ENCODE measurements at regions not wholly inside any gene's neighbourhood (a gene's known extent, or its start where the extent isn't known, plus 50 kb on each side); places are given as distances from the start of the nearest gene placed in this dataset.

- Mint-ChIP-seq H3K36me3 (ENCODE audit: unreplicated experiment) (no peaks in the 10 kb centered on the region), H3K27ac (ENCODE audit: unreplicated experiment) (no peak overlapping the region), H3K4me1 (ENCODE audit: low read depth, unreplicated experiment) (peaks cover 35% of the 10 kb centered on the region), H3K4me3 (ENCODE audit: unreplicated experiment) (no peak overlapping the region), H3K27me3 (ENCODE audit: unreplicated experiment) (no peaks in the 10 kb centered on the region), H3K9me3 (ENCODE audit: unreplicated experiment) (no peaks in the 10 kb centered on the region)
- TF ChIP-seq, protein P1, sequence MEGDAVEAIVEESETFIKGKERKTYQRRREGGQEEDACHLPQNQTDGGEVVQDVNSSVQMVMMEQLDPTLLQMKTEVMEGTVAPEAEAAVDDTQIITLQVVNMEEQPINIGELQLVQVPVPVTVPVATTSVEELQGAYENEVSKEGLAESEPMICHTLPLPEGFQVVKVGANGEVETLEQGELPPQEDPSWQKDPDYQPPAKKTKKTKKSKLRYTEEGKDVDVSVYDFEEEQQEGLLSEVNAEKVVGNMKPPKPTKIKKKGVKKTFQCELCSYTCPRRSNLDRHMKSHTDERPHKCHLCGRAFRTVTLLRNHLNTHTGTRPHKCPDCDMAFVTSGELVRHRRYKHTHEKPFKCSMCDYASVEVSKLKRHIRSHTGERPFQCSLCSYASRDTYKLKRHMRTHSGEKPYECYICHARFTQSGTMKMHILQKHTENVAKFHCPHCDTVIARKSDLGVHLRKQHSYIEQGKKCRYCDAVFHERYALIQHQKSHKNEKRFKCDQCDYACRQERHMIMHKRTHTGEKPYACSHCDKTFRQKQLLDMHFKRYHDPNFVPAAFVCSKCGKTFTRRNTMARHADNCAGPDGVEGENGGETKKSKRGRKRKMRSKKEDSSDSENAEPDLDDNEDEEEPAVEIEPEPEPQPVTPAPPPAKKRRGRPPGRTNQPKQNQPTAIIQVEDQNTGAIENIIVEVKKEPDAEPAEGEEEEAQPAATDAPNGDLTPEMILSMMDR (IDR thresholded peaks at IDR 0.05; ENCODE audit: partially characterized antibody, unreplicated experiment): no peak
- no peak for DNase-seq
Observed at GRCh38 chr14:34181338-34181737, 230.5 kb upstream of the EGLN3 start.

- Mint-ChIP-seq H3K4me1 (ENCODE audit: low read depth, unreplicated experiment) (peaks cover 37% of the 10 kb centered on the region), H3K27ac (ENCODE audit: unreplicated experiment) (no peak overlapping the region), H3K36me3 (ENCODE audit: unreplicated experiment) (no peaks in the 10 kb centered on the region), H3K27me3 (ENCODE audit: unreplicated experiment) (no peaks in the 10 kb centered on the region), H3K4me3 (ENCODE audit: unreplicated experiment) (no peak overlapping the region), H3K9me3 (ENCODE audit: unreplicated experiment) (no peaks in the 10 kb centered on the region)
- TF ChIP-seq, protein P1 (IDR thresholded peaks at IDR 0.05; ENCODE audit: partially characterized antibody, unreplicated experiment): no peak
- DNase-seq: no peak
Observed at GRCh38 chr14:34180869-34181268, 230.0 kb upstream of the EGLN3 start.

GRCh38 chr14:34180434-34180833, 229.6 kb upstream of the EGLN3 start:
- TF ChIP-seq, protein P1 (IDR thresholded peaks at IDR 0.05; ENCODE audit: partially characterized antibody, unreplicated experiment): no peak

DNA sequence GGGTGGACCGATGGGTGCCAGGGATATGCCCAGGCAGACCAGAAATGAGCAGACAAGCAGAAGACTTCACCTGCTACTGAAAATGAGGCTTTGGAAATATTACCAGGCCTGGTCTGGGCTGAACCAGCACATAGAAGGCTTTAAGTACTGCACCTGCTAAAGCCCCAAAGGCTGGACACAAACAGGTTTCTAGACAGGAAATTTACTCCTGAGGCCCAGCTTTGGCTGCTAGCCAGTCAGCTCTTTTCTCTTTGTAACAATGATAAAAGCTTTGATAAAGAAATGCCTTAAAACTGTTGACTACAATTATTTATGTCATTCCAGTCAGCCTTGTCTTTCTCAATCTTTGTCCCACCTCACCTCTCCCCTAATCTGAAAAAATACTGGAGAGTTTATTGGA, 228.9 kb upstream of the EGLN3 start:
- Mint-ChIP-seq H3K9me3 (ENCODE audit: unreplicated experiment) (no peaks in the 10 kb centered on the region), H3K27ac (ENCODE audit: unreplicated experiment) (no peak overlapping the region), H3K4me3 (ENCODE audit: unreplicated experiment) (no peak overlapping the region), H3K4me1 (ENCODE audit: low read depth, unreplicated experiment) (peaks cover 37% of the 10 kb centered on the region), H3K27me3 (ENCODE audit: unreplicated experiment) (no peaks in the 10 kb centered on the region), H3K36me3 (ENCODE audit: unreplicated experiment) (no peaks in the 10 kb centered on the region)
- TF ChIP-seq, protein P1 (IDR thresholded peaks at IDR 0.05; ENCODE audit: partially characterized antibody, unreplicated experiment): no peak
- no peak for DNase-seq

More at GRCh38 chr14:34180434-34180833, 229.6 kb upstream of the EGLN3 start:
- DNase-seq: no peak
- no peak overlapping the region for H3K4me3 Mint-ChIP-seq (ENCODE audit: unreplicated experiment)
- no peaks in the 10 kb centered on the region for H3K36me3 Mint-ChIP-seq (ENCODE audit: unreplicated experiment)
- H3K27ac Mint-ChIP-seq (ENCODE audit: unreplicated experiment): no peak overlapping the region
- no peaks in the 10 kb centered on the region for H3K9me3 Mint-ChIP-seq (ENCODE audit: unreplicated experiment)
- no peaks in the 10 kb centered on the region for H3K27me3 Mint-ChIP-seq (ENCODE audit: unreplicated experiment)
- H3K4me1 Mint-ChIP-seq (ENCODE audit: low read depth, unreplicated experiment): peaks cover 37% of the 10 kb centered on the region

GRCh38 chr14:34177466-34177865, 226.6 kb upstream of the EGLN3 start:
- Mint-ChIP-seq H3K27me3 (ENCODE audit: unreplicated experiment) (no peaks in the 10 kb centered on the region), H3K4me1 (ENCODE audit: low read depth, unreplicated experiment) (peaks cover 33% of the 10 kb centered on the region), H3K4me3 (ENCODE audit: unreplicated experiment) (no peak overlapping the region), H3K27ac (ENCODE audit: unreplicated experiment) (peak overlapping the region; percentile 67), H3K9me3 (ENCODE audit: unreplicated experiment) (no peaks in the 10 kb centered on the region), H3K36me3 (ENCODE audit: unreplicated experiment) (no peaks in the 10 kb centered on the region)
- DNase-seq: no peak
- TF ChIP-seq, protein P1 (IDR thresholded peaks at IDR 0.05; ENCODE audit: partially characterized antibody, unreplicated experiment): no peak
